ENCODE measurements at regions not wholly inside any gene's neighbourhood (a gene's known extent, or its start where the extent isn't known, plus 50 kb on each side); places are given as distances from the start of the nearest gene placed in this dataset.

DNA sequence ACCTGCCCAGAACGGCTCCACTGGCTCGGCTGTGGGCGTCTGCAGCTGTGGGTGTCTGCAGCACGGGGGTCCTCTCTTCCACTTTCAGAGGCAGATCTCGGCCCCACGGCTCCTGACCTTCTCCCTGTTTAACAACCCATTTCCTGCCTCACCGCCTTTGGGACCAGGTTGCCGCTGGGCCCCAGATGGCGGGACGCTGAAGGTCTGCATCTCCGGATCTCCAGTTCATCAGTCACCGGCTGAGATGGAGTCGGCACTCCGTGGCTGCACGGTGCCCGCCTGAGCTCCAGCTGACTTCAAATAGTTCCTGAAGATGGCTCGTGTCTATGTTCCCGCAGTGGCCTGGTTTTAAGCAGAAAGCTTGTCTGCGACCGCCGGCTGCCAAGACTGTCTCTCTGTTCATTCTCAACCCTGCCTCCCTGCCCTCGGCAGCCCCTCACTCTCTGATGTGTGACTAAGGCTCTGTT, 475.9 kb downstream of the BRD1 start:
- no peaks in the 10 kb centered on the region for H3K36me3 ChIP-seq (ENCODE audit: control insufficient read depth, insufficient read depth, low read length)
- no peak for DNase-seq (ENCODE audit: low read depth)
- H3K27me3 ChIP-seq (ENCODE audit: control insufficient read depth, insufficient read depth, low read length), result no peaks in the 10 kb centered on the region
- TF ChIP-seq, protein P1, sequence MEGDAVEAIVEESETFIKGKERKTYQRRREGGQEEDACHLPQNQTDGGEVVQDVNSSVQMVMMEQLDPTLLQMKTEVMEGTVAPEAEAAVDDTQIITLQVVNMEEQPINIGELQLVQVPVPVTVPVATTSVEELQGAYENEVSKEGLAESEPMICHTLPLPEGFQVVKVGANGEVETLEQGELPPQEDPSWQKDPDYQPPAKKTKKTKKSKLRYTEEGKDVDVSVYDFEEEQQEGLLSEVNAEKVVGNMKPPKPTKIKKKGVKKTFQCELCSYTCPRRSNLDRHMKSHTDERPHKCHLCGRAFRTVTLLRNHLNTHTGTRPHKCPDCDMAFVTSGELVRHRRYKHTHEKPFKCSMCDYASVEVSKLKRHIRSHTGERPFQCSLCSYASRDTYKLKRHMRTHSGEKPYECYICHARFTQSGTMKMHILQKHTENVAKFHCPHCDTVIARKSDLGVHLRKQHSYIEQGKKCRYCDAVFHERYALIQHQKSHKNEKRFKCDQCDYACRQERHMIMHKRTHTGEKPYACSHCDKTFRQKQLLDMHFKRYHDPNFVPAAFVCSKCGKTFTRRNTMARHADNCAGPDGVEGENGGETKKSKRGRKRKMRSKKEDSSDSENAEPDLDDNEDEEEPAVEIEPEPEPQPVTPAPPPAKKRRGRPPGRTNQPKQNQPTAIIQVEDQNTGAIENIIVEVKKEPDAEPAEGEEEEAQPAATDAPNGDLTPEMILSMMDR (IDR thresholded peaks at IDR 0.05; ENCODE audit: insufficient read depth, low read length, severe bottlenecking), result no peak
- no peak overlapping the region for H3K4me3 ChIP-seq (ENCODE audit: low read depth, low read length)
- no peak for FAIRE-seq

DNA sequence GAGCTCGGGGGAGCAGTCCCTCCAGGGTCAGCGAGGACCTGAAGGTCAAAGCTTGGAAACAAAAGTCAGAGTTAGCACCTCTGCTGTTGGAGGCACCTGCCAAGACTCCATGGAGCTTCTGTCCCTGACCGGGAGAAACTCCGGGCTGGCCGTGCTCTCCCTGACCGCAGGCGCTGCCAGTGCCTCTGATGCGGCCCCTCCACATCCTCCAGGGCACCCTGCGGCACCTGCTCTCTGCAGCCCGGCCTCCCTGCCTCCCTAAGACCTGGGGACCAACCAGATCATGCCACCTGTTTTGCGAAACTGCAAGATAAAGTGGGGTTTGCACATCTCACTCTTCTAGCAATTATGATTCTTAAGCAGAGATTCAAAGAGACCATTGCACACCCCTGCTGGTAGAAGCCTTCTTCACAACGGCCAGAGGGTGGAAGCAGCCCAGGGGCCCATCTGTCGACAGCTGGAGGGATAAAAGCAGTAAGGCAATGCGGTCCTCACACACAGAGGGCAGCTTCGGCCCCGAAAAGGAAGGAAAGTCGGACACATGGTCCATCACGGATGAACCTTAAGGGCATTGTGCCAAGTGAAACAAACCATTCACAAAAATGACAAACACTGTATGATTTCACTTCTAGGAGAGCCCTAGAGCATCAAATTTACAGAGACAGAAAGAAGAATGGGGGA, 477.1 kb downstream of the BRD1 start:
- Histone ChIP-seq H3K4me3 (ENCODE audit: low read depth, low read length) (no peak overlapping the region), H3K36me3 (ENCODE audit: control insufficient read depth, insufficient read depth, low read length) (no peaks in the 10 kb centered on the region), H3K27me3 (ENCODE audit: control insufficient read depth, insufficient read depth, low read length) (no peaks in the 10 kb centered on the region)
- FAIRE-seq (no peak), DNase-seq (ENCODE audit: low read depth) (no peak)
- TF ChIP-seq, protein P1 (IDR thresholded peaks at IDR 0.05; ENCODE audit: insufficient read depth, low read length, severe bottlenecking), result no peak

DNA sequence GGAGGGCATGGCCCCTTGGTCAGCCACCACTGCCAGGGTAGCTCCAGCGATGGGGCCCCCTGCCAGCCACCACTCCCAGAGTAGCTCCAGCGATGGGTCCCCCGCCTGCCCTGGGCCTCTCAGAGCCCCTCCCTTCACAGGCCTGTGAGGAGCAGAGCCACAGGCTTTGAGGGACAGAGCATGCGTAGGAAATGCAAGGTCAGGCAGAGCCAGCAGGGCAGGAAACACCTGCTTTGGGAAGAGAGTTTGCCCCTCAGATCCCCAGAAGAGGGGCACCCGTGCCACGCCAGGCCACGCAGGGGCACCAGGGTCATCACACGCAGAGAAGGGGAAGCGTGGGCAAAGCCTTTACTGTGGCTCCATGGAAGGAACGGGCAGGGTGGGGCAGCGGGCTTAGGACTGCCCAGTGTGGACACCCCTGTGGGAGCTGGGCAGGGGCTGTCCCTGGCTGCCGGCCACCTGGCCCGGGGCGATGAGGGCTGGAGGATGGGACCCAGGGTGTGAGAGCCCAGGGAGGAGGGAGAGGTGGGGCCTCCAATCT, 477.8 kb downstream of the BRD1 start:
- TF ChIP-seq, protein P1 (IDR thresholded peaks at IDR 0.05; ENCODE audit: insufficient read depth, low read length, severe bottlenecking), result no peak
- Histone ChIP-seq H3K4me3 (ENCODE audit: low read depth, low read length) (no peak overlapping the region), H3K27me3 (ENCODE audit: control insufficient read depth, insufficient read depth, low read length) (no peaks in the 10 kb centered on the region), H3K36me3 (ENCODE audit: control insufficient read depth, insufficient read depth, low read length) (no peaks in the 10 kb centered on the region)
- no peak for DNase-seq (ENCODE audit: low read depth)
- FAIRE-seq, result no peak

DNA sequence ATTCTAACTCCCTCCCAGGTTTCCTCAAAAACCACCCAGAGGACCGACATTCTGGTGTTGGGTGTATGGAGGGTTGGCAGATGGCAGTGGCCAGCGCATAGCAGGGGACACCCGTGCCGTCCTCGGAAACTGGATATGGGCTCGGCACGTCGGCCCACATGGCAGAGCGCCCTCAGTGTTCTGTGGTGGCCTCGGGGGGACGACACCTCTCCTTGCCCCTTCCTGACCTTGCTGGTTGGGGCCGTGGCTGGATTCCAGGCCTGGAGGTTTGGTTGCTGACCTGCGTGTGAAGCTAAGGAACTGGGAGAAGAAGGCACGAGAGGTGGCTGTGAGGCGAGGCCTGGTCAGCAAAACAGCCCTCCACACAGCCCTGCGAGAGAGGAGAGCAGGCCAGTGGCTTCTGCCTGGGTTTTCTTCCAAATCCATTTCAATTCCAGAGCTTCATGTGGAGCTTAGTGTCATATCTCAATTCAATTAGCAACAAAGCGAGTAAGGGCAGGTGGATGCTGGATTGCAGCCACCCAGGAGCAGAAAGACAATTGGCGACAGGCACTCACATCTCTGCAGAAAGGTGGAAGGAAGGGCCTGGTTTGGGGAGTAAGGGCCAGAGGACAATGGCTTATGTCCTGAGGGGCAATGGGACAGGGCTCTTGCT, 478.4 kb downstream of the BRD1 start:
- FAIRE-seq (no peak), DNase-seq (ENCODE audit: low read depth) (no peak)
- Histone ChIP-seq H3K4me3 (ENCODE audit: low read depth, low read length) (no peak overlapping the region), H3K27me3 (ENCODE audit: control insufficient read depth, insufficient read depth, low read length) (no peaks in the 10 kb centered on the region), H3K36me3 (ENCODE audit: control insufficient read depth, insufficient read depth, low read length) (no peaks in the 10 kb centered on the region)
- TF ChIP-seq, protein P1 (IDR thresholded peaks at IDR 0.05; ENCODE audit: insufficient read depth, low read length, severe bottlenecking), result no peak

DNA sequence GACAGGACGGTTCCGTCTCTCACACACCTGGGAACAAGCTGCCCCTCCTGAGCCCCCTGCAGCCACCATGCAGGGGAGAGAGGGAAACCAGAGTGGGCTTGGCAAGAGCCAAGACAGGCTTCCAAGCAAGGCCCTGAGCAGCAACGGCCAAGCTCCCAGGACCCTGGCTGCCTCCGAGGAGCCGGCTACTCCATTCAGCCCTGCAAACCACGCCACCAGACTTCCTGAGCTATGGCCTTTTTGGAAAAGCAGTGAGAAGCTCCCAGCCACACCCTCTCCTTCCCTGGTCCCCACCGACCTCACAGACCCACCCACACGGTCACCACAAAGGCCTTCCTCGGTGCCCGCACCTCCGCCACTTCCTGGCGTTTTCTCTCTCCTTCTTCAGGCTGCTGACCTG, 479.0 kb downstream of the BRD1 start:
- H3K27me3 ChIP-seq (ENCODE audit: control insufficient read depth, insufficient read depth, low read length), result no peaks in the 10 kb centered on the region
- TF ChIP-seq, protein P1 (IDR thresholded peaks at IDR 0.05; ENCODE audit: insufficient read depth, low read length, severe bottlenecking), result no peak

More for the DNA sequence above, 479.0 kb downstream of the BRD1 start:
- no peak overlapping the region for H3K4me3 ChIP-seq (ENCODE audit: low read depth, low read length)
- FAIRE-seq (no peak), DNase-seq (ENCODE audit: low read depth) (no peak)
- H3K36me3 ChIP-seq (ENCODE audit: control insufficient read depth, insufficient read depth, low read length), result no peaks in the 10 kb centered on the region

All from bronchial epithelial cell (primary cell).